ENCODE measurements at regions not wholly inside any gene's neighbourhood (a gene's known extent, or its start where the extent isn't known, plus 50 kb on each side); places are given as distances from the start of the nearest gene placed in this dataset.

DNA sequence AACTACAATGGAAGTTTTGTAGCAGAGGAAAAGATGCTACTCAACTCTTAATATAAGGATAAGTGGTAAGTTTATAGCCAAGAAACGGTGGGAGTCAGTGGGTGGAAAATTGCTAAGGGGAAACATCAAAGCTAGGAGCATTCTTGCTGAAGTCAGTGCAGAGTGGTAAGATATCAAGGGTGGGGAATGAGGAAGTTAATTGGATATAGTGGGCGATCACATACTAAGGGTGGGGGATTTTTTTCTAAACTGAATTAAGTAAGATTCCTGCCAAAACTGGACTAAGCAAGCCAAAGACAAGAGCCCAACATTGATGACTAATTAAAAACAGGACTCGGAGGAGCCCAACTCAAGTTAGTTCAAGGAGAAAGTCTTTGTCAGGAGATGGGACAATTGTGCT, 525.4 kb downstream of the CCDC85A start:
- DNase-seq (ENCODE audit: low spot score), result no peak
- TF ChIP-seq, protein P1, sequence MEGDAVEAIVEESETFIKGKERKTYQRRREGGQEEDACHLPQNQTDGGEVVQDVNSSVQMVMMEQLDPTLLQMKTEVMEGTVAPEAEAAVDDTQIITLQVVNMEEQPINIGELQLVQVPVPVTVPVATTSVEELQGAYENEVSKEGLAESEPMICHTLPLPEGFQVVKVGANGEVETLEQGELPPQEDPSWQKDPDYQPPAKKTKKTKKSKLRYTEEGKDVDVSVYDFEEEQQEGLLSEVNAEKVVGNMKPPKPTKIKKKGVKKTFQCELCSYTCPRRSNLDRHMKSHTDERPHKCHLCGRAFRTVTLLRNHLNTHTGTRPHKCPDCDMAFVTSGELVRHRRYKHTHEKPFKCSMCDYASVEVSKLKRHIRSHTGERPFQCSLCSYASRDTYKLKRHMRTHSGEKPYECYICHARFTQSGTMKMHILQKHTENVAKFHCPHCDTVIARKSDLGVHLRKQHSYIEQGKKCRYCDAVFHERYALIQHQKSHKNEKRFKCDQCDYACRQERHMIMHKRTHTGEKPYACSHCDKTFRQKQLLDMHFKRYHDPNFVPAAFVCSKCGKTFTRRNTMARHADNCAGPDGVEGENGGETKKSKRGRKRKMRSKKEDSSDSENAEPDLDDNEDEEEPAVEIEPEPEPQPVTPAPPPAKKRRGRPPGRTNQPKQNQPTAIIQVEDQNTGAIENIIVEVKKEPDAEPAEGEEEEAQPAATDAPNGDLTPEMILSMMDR (IDR thresholded peaks at IDR 0.05; ENCODE audit: borderline replicate concordance, control extremely low read depth, extremely low read depth, insufficient read depth, missing control alignments), result no peak
- in situ Hi-C loops (cut with MboI; ENCODE audit: low sequenced_read_pairs, unreplicated experiment), result no loop called here

DNA sequence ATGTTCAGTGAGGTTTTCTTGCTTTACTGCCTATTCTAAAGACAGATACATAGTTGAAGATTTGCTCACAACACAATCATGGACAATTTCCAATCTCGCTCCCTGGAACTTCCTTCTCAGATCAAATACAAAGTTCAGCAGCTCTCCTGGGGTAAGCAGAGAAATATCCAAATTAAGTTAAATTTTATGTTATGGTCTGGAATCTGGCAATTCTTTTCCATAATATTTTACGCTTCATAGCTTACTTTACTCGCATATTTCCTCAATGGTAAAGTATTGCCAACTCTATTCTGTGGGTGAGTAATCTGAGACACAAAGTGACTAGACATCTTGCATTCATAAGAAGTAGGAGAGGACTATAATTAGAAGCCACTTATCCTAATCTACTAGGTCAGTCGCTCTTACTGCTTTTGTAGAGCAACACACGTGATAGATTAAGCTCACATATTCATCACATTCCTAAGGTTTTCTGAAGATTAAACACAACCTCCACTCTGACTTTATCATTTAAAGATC, 529.4 kb downstream of the CCDC85A start:
- TF ChIP-seq, protein P1 (IDR thresholded peaks at IDR 0.05; ENCODE audit: borderline replicate concordance, control extremely low read depth, extremely low read depth, insufficient read depth, missing control alignments), result no peak
- DNase-seq (ENCODE audit: low spot score), result no peak
- in situ Hi-C loops (cut with MboI; ENCODE audit: low sequenced_read_pairs, unreplicated experiment), result no loop called here

DNA sequence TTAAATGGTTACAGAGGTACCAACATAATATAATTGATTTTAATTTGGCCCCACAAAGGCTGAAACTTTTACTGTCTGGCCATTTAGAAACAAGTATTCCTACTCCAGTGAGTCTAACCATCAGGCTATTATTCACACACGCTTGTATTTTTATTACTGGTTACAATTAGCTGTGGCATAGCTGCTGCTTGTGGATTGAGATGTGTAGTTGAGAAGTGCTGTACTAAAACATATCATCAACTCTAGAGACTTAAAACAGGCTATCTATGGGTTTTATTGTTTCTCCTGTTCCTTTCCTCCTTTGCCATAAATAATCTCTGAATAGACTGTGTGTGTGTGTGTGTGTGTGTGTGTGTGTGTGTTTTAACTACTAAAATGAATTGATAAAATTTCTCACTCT, 530.2 kb downstream of the CCDC85A start:
- TF ChIP-seq, protein P1 (IDR thresholded peaks at IDR 0.05; ENCODE audit: borderline replicate concordance, control extremely low read depth, extremely low read depth, insufficient read depth, missing control alignments), result no peak
- DNase-seq (ENCODE audit: low spot score), result no peak
- in situ Hi-C loops (cut with MboI; ENCODE audit: low sequenced_read_pairs, unreplicated experiment), result no loop called here

DNA sequence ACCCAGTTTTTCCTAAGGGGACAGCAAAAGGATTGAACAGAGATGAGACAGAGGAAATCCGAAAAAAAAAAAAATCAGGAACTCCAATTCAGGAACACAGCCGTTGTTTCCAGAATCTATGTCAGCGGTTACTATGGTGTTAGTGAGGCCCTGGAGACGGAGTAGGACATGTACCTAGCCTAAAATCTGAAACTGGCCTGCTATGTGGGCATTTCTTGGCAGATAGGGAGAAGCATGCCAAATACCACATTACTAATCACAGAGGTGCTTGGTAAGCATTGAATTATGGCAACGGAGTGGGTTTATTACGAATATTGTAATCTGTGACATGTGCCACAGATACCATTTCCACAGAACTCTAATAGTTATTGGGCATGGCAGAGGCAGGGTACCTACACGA, 530.6 kb downstream of the CCDC85A start:
- DNase-seq (ENCODE audit: low spot score), result no peak
- in situ Hi-C loops (cut with MboI; ENCODE audit: low sequenced_read_pairs, unreplicated experiment), result no loop called here
- TF ChIP-seq, protein P1 (IDR thresholded peaks at IDR 0.05; ENCODE audit: borderline replicate concordance, control extremely low read depth, extremely low read depth, insufficient read depth, missing control alignments), result no peak

DNA sequence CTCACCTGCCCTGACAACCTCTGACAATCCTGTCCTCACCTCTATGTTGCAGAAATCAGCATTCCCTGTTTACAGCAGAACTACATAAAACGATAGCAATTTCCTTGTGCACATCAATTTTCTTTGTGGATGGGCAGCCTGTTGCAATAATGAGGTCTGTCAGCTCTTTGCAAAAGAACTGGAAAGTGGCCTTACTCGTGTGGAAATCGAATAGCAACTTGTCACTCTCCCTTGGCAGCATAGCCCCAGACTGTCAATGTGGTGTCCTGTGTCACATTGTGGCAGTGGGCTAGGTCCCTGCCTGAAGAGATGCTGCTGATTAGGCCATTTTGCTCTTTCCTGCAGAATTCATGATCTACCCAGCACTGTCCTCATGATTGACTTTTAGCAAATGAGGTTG, 531.9 kb downstream of the CCDC85A start:
- TF ChIP-seq, protein P1 (IDR thresholded peaks at IDR 0.05; ENCODE audit: borderline replicate concordance, control extremely low read depth, extremely low read depth, insufficient read depth, missing control alignments), result no peak
- in situ Hi-C loops (cut with MboI; ENCODE audit: low sequenced_read_pairs, unreplicated experiment), result no loop called here
- DNase-seq (ENCODE audit: low spot score), result no peak

DNA sequence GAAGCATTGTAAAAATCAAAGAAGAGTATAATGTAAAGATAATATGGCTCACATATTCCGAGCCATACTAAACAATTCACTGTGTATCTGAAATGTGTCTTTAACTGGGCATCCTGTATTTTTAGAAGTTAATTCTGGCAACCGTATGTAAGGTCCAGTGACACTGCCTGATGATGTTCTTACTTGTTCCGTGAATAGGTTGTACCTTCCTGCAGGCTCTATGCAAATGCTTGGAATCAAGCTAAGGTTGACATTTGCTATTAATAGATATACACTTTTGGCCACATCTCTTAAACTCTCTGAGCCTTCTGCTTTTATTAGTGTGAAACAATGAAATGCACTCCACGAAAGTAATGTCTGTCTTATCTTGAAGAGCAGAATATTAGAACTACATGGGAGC, 534.6 kb downstream of the CCDC85A start:
- no peak for DNase-seq (ENCODE audit: low spot score)
- TF ChIP-seq, protein P1 (IDR thresholded peaks at IDR 0.05; ENCODE audit: borderline replicate concordance, control extremely low read depth, extremely low read depth, insufficient read depth, missing control alignments), result no peak
- in situ Hi-C loops (cut with MboI; ENCODE audit: low sequenced_read_pairs, unreplicated experiment), result no loop called here

DNA sequence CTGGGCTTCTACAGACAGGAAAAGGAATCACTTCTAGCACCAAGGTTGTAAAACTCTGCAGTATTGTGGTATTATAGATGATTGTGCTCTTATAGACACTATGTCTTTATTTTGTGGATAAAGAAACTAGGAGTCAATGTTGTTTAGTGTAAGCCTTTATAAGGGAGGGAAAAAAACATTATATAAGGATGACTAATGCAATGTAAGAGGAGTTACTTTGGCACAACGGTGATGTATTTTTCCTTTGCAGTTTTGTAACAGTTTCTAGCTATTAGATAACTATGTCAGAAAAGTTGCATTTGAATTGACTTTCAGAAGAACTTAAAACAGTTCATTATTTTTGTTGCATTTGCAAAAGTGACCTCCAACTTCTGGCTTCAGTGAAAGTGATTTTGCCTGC, 545.4 kb downstream of the CCDC85A start:
- no peak for DNase-seq (ENCODE audit: low spot score)
- TF ChIP-seq, protein P1 (IDR thresholded peaks at IDR 0.05; ENCODE audit: borderline replicate concordance, control extremely low read depth, extremely low read depth, insufficient read depth, missing control alignments), result no peak
- in situ Hi-C loops (cut with MboI; ENCODE audit: low sequenced_read_pairs, unreplicated experiment), result no loop called here

All from GM13976 (cell line).